ENCODE measurements at regions not wholly inside any gene's neighbourhood (a gene's known extent, or its start where the extent isn't known, plus 50 kb on each side); places are given as distances from the start of the nearest gene placed in this dataset.

GRCh38 chr13:89982407-89983095 is 1364.9 kb upstream of the MIR17HG start (continued):
- TF ChIP-seq ZBTB33 (IDR thresholded peaks at IDR 0.05; ENCODE audit: extremely low read depth, insufficient replicate concordance, low read length): no peak
- TF ChIP-seq SRF (IDR thresholded peaks at IDR 0.05; ENCODE audit: low read depth): no peak

- ChIA-PET POLR2A (no interaction called here), RAD21 (ENCODE audit: low non-redundant PET in 1 of 2, low total read pairs in 2 of 2, uncharacterized antibody in 2 of 2, unreplicated experiment in 2 of 2) (no interaction called here), CTCF (no interaction called here)
- no peaks in the 10 kb centered on the region for H3K36me3 ChIP-seq (ENCODE audit: control insufficient read depth in 1 of 2, insufficient read depth in 2 of 2, low read length in 2 of 2)
- H2AFZ ChIP-seq (ENCODE audit: low read depth, low read length, poor library complexity, severe bottlenecking): no peak overlapping the region
- no peaks in the 10 kb centered on the region for H3K9me3 ChIP-seq (ENCODE audit: control insufficient read depth in 1 of 2, insufficient read depth in 1 of 2, low read depth in 1 of 2, low read length in 2 of 2)
- no peak for DNase-seq (ENCODE audit: low read depth, low spot score)
- no peaks in the 10 kb centered on the region for H4K20me1 ChIP-seq (ENCODE audit: insufficient read depth)
- no peaks in the 10 kb centered on the region for H3K79me2 ChIP-seq (ENCODE audit: insufficient read depth, low read length)
- no peak overlapping the region for H3K4me3 ChIP-seq (replicated peaks in 1 of 2; ENCODE audit: low read depth in 1 of 2, low read length in 2 of 2)
- TF ChIP-seq POLR2AphosphoS5 (IDR thresholded peaks at IDR 0.05; ENCODE audit: low read depth, low read length) (no peak), FOSL1 (IDR thresholded peaks at IDR 0.05; ENCODE audit: low read depth) (no peak), JUND (IDR thresholded peaks at IDR 0.05) (no peak), EGR1 (IDR thresholded peaks at IDR 0.05; ENCODE audit: low read depth) (no peak), POLR2A (IDR thresholded peaks at IDR 0.05; ENCODE audit: borderline replicate concordance, extremely low read depth, insufficient read depth, insufficient read length) (no peak), CTCF (IDR thresholded peaks at IDR 0.05 in 2 of 3, conservative IDR thresholded peaks at IDR 0.05 in 1 of 3; ENCODE audit: borderline replicate concordance in 1 of 3, insufficient read depth in 1 of 3, low read depth in 2 of 3, low read length in 2 of 3) (no peak), SP1 (IDR thresholded peaks at IDR 0.05; ENCODE audit: low read depth) (no peak), YY1 (IDR thresholded peaks at IDR 0.05; ENCODE audit: extremely low read depth, insufficient replicate concordance, low read depth, low read length) (no peak), RAD21 (IDR thresholded peaks at IDR 0.05; ENCODE audit: low read depth) (no peak), SRF (IDR thresholded peaks at IDR 0.05; ENCODE audit: low read depth) (no peak)
- TF ChIP-seq, protein P1, sequence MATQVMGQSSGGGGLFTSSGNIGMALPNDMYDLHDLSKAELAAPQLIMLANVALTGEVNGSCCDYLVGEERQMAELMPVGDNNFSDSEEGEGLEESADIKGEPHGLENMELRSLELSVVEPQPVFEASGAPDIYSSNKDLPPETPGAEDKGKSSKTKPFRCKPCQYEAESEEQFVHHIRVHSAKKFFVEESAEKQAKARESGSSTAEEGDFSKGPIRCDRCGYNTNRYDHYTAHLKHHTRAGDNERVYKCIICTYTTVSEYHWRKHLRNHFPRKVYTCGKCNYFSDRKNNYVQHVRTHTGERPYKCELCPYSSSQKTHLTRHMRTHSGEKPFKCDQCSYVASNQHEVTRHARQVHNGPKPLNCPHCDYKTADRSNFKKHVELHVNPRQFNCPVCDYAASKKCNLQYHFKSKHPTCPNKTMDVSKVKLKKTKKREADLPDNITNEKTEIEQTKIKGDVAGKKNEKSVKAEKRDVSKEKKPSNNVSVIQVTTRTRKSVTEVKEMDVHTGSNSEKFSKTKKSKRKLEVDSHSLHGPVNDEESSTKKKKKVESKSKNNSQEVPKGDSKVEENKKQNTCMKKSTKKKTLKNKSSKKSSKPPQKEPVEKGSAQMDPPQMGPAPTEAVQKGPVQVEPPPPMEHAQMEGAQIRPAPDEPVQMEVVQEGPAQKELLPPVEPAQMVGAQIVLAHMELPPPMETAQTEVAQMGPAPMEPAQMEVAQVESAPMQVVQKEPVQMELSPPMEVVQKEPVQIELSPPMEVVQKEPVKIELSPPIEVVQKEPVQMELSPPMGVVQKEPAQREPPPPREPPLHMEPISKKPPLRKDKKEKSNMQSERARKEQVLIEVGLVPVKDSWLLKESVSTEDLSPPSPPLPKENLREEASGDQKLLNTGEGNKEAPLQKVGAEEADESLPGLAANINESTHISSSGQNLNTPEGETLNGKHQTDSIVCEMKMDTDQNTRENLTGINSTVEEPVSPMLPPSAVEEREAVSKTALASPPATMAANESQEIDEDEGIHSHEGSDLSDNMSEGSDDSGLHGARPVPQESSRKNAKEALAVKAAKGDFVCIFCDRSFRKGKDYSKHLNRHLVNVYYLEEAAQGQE (IDR thresholded peaks at IDR 0.05; ENCODE audit: low read depth): no peak
- no peak overlapping the region for H3K27ac ChIP-seq (ENCODE audit: low read depth, low read length)
- H3K4me2 ChIP-seq (ENCODE audit: low read length): no peak overlapping the region
- no peak overlapping the region for H3K9ac ChIP-seq (ENCODE audit: low read length)
- no TSS peak for BruUV-seq (replicated peaks)
- intact Hi-C loops (cut with micrococcal nuclease): no loop called here
- no peaks in the 10 kb centered on the region for H3K4me1 ChIP-seq (ENCODE audit: control insufficient read depth in 1 of 2, insufficient read depth in 2 of 2, low read length in 2 of 2)
- no peaks in the 10 kb centered on the region for H3K9me2 ChIP-seq (ENCODE audit: insufficient read depth)
- ATAC-seq: no peak
- H3K27me3 ChIP-seq (ENCODE audit: insufficient read depth, low read length): no peaks in the 10 kb centered on the region
Measured at GRCh38 chr13:89988206-89988605, 1359.3 kb upstream of the MIR17HG start.

Measured in HCT116 (cell line).